SK-N-SH (cell line): ENCODE measurements at regions not wholly inside any gene's neighbourhood (a gene's known extent, or its start where the extent isn't known, plus 50 kb on each side); places are given as distances from the start of the nearest gene placed in this dataset.

Source experiments
- CTCF ChIA-PET: fragments of 300-600, 350-600 bp; formaldehyde crosslinking; extraction: SDS; loops from one replicate; lab custom pipeline; 2021; lab: Yijun Ruan, JAX
- POLR2A ChIA-PET: fragments of 350-600 bp; sonication (Branson Sonifier 250); formaldehyde crosslinking; extraction: SDS; loops from one replicate; lab custom pipeline; 2020; ENCODE audit warnings: antibody characterized with exemption, inconsistent platforms; lab: Yijun Ruan, JAX
- DNase-seq: peaks from one replicate; pipeline ENCODE4 v3.0.0; 2012
- H2AFZ ChIP-seq: fragments of 200-600 bp; sonication (generic); 2 replicates; pipeline ENCODE4 v1.8.1; 2016; ENCODE audit warnings: antibody characterized with exemption, mild to moderate bottlenecking, low read depth
- H3F3A ChIP-seq: fragments of 200-600 bp; sonication (generic); replicated peaks from 2 replicates; pipeline ENCODE3; 2016; ENCODE audit warnings: antibody characterized with exemption, mild to moderate bottlenecking; ENCODE audit not compliant: insufficient read depth
- H3K27ac ChIP-seq, 2 experiments: fragments of 200-500 bp in 1 of 2; fragments of 200-600 bp in 1 of 2; sonication (Bioruptor generic) in 1 of 2; sonication (generic), shearing (Covaris generic) in 1 of 2; 2 replicates each; pipeline versions ENCODE4 v1.5.1 to v1.6.1; 2014 to 2016; ENCODE audit warnings: low read depth in 2 of 2, inconsistent platforms in 1 of 2, low read length in 1 of 2, mild to moderate bottlenecking in 1 of 2, mixed read lengths in 1 of 2
- H3K27me3 ChIP-seq: fragments of 200-600 bp; sonication (generic), shearing (Covaris generic); 2 replicates; pipeline ENCODE4 v1.6.1; 2016; ENCODE audit warnings: mixed run types; ENCODE audit not compliant: insufficient read depth
- H3K36me3 ChIP-seq, 2 experiments: fragments of 200-500 bp in 1 of 2; fragments of 200-600 bp in 1 of 2; sonication (Bioruptor generic) in 1 of 2; sonication (generic) in 1 of 2; replicated peaks in 1 of 2; 2 replicates each; pipeline versions ENCODE3 to v1.5.1; 2014 to 2016; ENCODE audit warnings: low read length in 1 of 2, mild to moderate bottlenecking in 1 of 2; ENCODE audit not compliant: insufficient read depth in 2 of 2, control insufficient read depth in 1 of 2
- H3K4me1 ChIP-seq, 2 experiments: fragments of 200-500 bp in 1 of 2; fragments of 200-600 bp in 1 of 2; sonication (Bioruptor generic) in 1 of 2; sonication (generic), shearing (Covaris generic) in 1 of 2; 2 replicates each; pipeline versions ENCODE4 v1.5.1 to v1.6.1; 2014 to 2016; ENCODE audit warnings: low read depth in 1 of 2, low read length in 1 of 2, mixed run types in 1 of 2; ENCODE audit not compliant: insufficient read depth in 2 of 2, control insufficient read depth in 1 of 2
- H3K4me2 ChIP-seq: fragments of 200-600 bp; sonication (generic), shearing (Covaris generic); 2 replicates; pipeline ENCODE4 v1.6.1; 2017; ENCODE audit warnings: mixed run types
- H3K4me3 ChIP-seq, 2 experiments: fragments of 200-500 bp in 1 of 2; fragments of 200-600 bp in 1 of 2; sonication (Bioruptor generic) in 1 of 2; sonication (generic), shearing (Covaris generic) in 1 of 2; 2 replicates each; pipeline versions ENCODE4 v1.5.1 to v1.8.1; 2014 to 2016; ENCODE audit warnings: low read depth in 2 of 2, inconsistent platforms in 1 of 2, low read length in 1 of 2, mild to moderate bottlenecking in 1 of 2, mixed read lengths in 1 of 2, moderate library complexity in 1 of 2
- H3K79me2 ChIP-seq: fragments of 200-600 bp; sonication (generic); 2 replicates; pipeline ENCODE4 v1.8.1; 2017; ENCODE audit warnings: mild to moderate bottlenecking; ENCODE audit not compliant: insufficient read depth
- H3K9ac ChIP-seq: fragments of 200-600 bp; sonication (generic); 2 replicates; pipeline ENCODE4 v1.6.1; 2017; ENCODE audit warnings: mixed run types
- H3K9me2 ChIP-seq: fragments of 200-600 bp; sonication (generic); 2 replicates; pipeline ENCODE4 v1.6.1; 2017; ENCODE audit warnings: mixed run types
- H3K9me3 ChIP-seq: fragments of 200-600 bp; sonication (generic); 2 replicates; pipeline ENCODE4 v1.6.1; 2017; ENCODE audit warnings: mixed run types, mild to moderate bottlenecking, moderate library complexity
- H4K20me1 ChIP-seq: fragments of 200-600 bp; sonication (generic); 2 replicates; pipeline ENCODE4 v1.6.1; 2017; ENCODE audit warnings: mild to moderate bottlenecking, mixed run types; ENCODE audit not compliant: insufficient read depth
- ELF1 ChIP-seq: IDR thresholded peaks from 2 replicates; pipeline ENCODE4 v1.4.0; 2012
- EP300 ChIP-seq, 2 experiments: IDR thresholded peaks; 2 replicates each; pipeline versions ENCODE4 v1.4.0 to v1.6.1; 2012; ENCODE audit warnings: borderline replicate concordance in 1 of 2, low read depth in 1 of 2, low read length in 1 of 2
- EZH2phosphoT487 ChIP-seq: fragments of 200-600 bp; sonication (generic); IDR thresholded peaks from 2 replicates; pipeline ENCODE4 v1.6.1; 2017; ENCODE audit warnings: low read depth, mixed run types, mild to moderate bottlenecking, antibody characterized with exemption, moderate library complexity, borderline replicate concordance
- FOSL2 ChIP-seq: IDR thresholded peaks from 2 replicates; pipeline ENCODE4 v1.4.0; 2012; ENCODE audit warnings: low read depth, mild to moderate bottlenecking, moderate library complexity, borderline replicate concordance
- FOXM1 ChIP-seq: IDR thresholded peaks from 2 replicates; pipeline ENCODE4 v1.4.0; 2012; ENCODE audit warnings: low read depth, mild to moderate bottlenecking
- MEF2A ChIP-seq: IDR thresholded peaks from 2 replicates; pipeline ENCODE4 v1.4.0; 2012; ENCODE audit warnings: low read depth, borderline replicate concordance
- MXI1 ChIP-seq: IDR thresholded peaks from 2 replicates; pipeline ENCODE4 v1.6.1; 2012; ENCODE audit warnings: mild to moderate bottlenecking, low read depth, low read length, improper control_type of control experiment
- NRF1 ChIP-seq: IDR thresholded peaks from 2 replicates; pipeline ENCODE4 v1.6.1; 2012; ENCODE audit warnings: low read depth, mild to moderate bottlenecking, low read length
- REST ChIP-seq: IDR thresholded peaks from 2 replicates; pipeline ENCODE4 v1.6.1; 2012; ENCODE audit warnings: mild to moderate bottlenecking, low read depth, low read length, moderate library complexity
- SIN3A ChIP-seq: IDR thresholded peaks from 2 replicates; pipeline ENCODE4 v1.6.1; 2012; ENCODE audit warnings: low read depth, mild to moderate bottlenecking, low read length, moderate library complexity, borderline replicate concordance
- TCF12 ChIP-seq: IDR thresholded peaks from 2 replicates; pipeline ENCODE4 v1.4.0; 2012
- TEAD4 ChIP-seq: IDR thresholded peaks from 2 replicates; pipeline ENCODE4 v1.4.0; 2012; ENCODE audit warnings: mild to moderate bottlenecking, borderline replicate concordance; ENCODE audit not compliant: insufficient read depth
- USF1 ChIP-seq: IDR thresholded peaks from 2 replicates; pipeline ENCODE4 v1.4.0; 2012; ENCODE audit warnings: low read depth, borderline replicate concordance
- YY1 ChIP-seq: IDR thresholded peaks from 2 replicates; pipeline ENCODE4 v1.4.0; 2012; ENCODE audit warnings: low read depth, mild to moderate bottlenecking
- WGBS: methylation state at CpG from one replicate; pipeline ENCODE4 v1.1.6; 2017; ENCODE audit warnings: low lambda C conversion rate; 5-methylcytosine and 5-hydroxymethylcytosine counted together

- Histone ChIP-seq H3K79me2 (no peaks in the 10 kb centered on the region), H3K27ac (no peak overlapping the region), H3K9me3 (no peaks in the 10 kb centered on the region), H3K4me3 (no peak overlapping the region), H3K9me2 (no peaks in the 10 kb centered on the region), H3K36me3 (no peaks in the 10 kb centered on the region), H3K9ac (no peak overlapping the region), H4K20me1 (no peaks in the 10 kb centered on the region), H3F3A (no peaks in the 10 kb centered on the region), H3K4me2 (no peak overlapping the region), H2AFZ (no peak overlapping the region), H3K27me3 (no peaks in the 10 kb centered on the region), H3K4me1 (no peaks in the 10 kb centered on the region)
- ChIA-PET CTCF (interaction anchor here (0.6 to 0.9 kb wide), 2 partner anchors 77 to 151 kb away, joined by 3 read pairs; no protein-coding TSS in a partner anchor), POLR2A (no interaction called here)
- 5% methylated on average over 12 of the region's 12 CpGs for WGBS
- DNase-seq: no peak
- TF ChIP-seq SIN3A: no peak
- no peak for TF ChIP-seq YY1
- TF ChIP-seq EP300 (IDR thresholded peaks at IDR 0.05; ENCODE audit: borderline replicate concordance in 1 of 2, low read depth in 1 of 2, low read length in 1 of 2): no peak
- TF ChIP-seq FOXM1: no peak
- no peak for TF ChIP-seq MXI1
- TF ChIP-seq EZH2phosphoT487: no peak
- no peak for TF ChIP-seq TCF12
- TF ChIP-seq REST: no peak
- TF ChIP-seq FOSL2: no peak
- TF ChIP-seq NRF1: no peak
- TF ChIP-seq USF1: no peak
- no peak for TF ChIP-seq MEF2A
- no peak for TF ChIP-seq ELF1
These were observed 2295.3 kb downstream of the TP53TG3F start for GRCh38 chr16:35754391-35755369.

- H3K4me3 ChIP-seq: no peak overlapping the region
- CTCF ChIA-PET: no interaction called here
These were observed 2329.0 kb downstream of the TP53TG3F start for GRCh38 chr16:35788381-35788780.

More at GRCh38 chr16:35788381-35788780, 2329.0 kb downstream of the TP53TG3F start:
- WGBS: 0% methylated on average over 5 of the region's 12 CpGs
- H3K4me1 ChIP-seq: no peaks in the 10 kb centered on the region
- no peak overlapping the region for H3K9ac ChIP-seq
- no peaks in the 10 kb centered on the region for H3K27me3 ChIP-seq
- no peak overlapping the region for H3K4me2 ChIP-seq
- H3K27ac ChIP-seq: no peak overlapping the region
- TF ChIP-seq MEF2A (no peak), TEAD4 (no peak)
- H3K79me2 ChIP-seq: no peaks in the 10 kb centered on the region
- DNase-seq: no peak
- no peaks in the 10 kb centered on the region for H4K20me1 ChIP-seq
- no peaks in the 10 kb centered on the region for H3K36me3 ChIP-seq
- no peak overlapping the region for H2AFZ ChIP-seq
- no peaks in the 10 kb centered on the region; the same call in 1 of the 2 replicates for H3K9me3 ChIP-seq
- POLR2A ChIA-PET: no interaction called here
- no peaks in the 10 kb centered on the region for H3F3A ChIP-seq
- no peaks in the 10 kb centered on the region for H3K9me2 ChIP-seq
